H1 (cell line): ENCODE measurements at regions not wholly inside any gene's neighbourhood (a gene's known extent, or its start where the extent isn't known, plus 50 kb on each side); places are given as distances from the start of the nearest gene placed in this dataset.
A peak's percentile ranks its signal among the peaks of the same experiment; 100 is the strongest.

Source experiments
- CTBP2 ChIP-seq: IDR thresholded peaks from 2 replicates; pipeline ENCODE4 v1.7.0; 2011; ENCODE audit warnings: borderline replicate concordance, mild to moderate bottlenecking, moderate library complexity, mixed read lengths, low read length; ENCODE audit not compliant: insufficient read depth, insufficient read length
- GTF2F1 ChIP-seq: IDR thresholded peaks from 2 replicates; pipeline ENCODE4 v1.6.1; 2012; ENCODE audit warnings: low read depth, low read length, improper control_type of control experiment, borderline replicate concordance
- RAD21 ChIP-seq, 2 experiments: IDR thresholded peaks in 1 of 2; conservative IDR thresholded peaks in 1 of 2; 2 replicates each; pipeline ENCODE4 v1.6.1; 2011; ENCODE audit warnings: low read depth in 2 of 2, low read length in 2 of 2, improper control_type of control experiment in 1 of 2, inconsistent platforms in 1 of 2, mild to moderate bottlenecking in 1 of 2, moderate library complexity in 1 of 2
- TF ChIP-seq, protein P1 (sequence below), 3 experiments: IDR thresholded peaks; 1 replicate in 2 of 3; 2 replicates in 1 of 3; pipeline versions ENCODE4 v1.5.1 to v1.6.1; 2011; ENCODE audit warnings: low read length in 3 of 3, mild to moderate bottlenecking in 3 of 3, inconsistent platforms in 2 of 3, low read depth in 1 of 3, moderate library complexity in 1 of 3; ENCODE audit not compliant: insufficient read depth in 1 of 3; ENCODE audit errors: control extremely low read depth in 1 of 3

DNA sequence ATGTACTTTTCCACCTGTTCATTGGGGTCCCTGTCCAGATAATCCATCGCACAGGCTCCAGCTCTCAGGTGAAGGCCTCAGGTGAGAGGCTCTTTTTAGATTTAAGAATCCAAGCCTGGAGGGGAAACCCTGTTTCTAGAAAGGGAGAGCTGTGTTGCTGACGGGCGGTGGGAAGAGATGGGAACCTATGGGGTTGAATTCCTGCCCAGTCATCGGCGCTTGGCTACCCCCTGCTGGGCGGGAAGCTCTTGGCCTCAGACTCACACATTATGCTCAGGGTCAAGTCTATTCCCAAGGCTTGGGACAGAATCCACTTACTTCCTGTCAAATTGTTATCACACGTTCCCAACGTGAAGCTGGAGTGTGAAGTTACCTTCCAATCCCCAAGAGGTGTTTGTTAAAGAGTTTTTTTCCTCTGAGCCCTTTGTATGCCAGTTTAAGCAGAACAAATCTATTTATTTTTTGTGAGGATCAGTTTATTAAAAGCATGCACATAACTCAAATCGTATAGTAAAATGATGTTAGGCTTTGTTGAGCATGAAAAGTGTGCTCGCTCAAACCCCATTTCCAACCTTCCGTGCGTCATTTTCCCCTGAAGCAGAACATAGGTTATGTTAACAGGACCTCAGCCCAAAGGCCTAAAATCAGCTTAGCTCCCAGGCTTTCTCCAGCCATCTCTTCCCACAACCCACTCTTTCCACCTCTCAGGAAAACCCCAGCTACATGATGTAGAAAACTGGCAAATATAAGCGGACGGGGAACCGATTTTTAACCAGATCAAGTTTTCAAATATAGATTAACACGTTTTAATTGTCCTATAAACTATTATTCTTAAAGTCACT is 181.7 kb upstream of the ETAA1 start (continued):
- TF ChIP-seq, protein P1, sequence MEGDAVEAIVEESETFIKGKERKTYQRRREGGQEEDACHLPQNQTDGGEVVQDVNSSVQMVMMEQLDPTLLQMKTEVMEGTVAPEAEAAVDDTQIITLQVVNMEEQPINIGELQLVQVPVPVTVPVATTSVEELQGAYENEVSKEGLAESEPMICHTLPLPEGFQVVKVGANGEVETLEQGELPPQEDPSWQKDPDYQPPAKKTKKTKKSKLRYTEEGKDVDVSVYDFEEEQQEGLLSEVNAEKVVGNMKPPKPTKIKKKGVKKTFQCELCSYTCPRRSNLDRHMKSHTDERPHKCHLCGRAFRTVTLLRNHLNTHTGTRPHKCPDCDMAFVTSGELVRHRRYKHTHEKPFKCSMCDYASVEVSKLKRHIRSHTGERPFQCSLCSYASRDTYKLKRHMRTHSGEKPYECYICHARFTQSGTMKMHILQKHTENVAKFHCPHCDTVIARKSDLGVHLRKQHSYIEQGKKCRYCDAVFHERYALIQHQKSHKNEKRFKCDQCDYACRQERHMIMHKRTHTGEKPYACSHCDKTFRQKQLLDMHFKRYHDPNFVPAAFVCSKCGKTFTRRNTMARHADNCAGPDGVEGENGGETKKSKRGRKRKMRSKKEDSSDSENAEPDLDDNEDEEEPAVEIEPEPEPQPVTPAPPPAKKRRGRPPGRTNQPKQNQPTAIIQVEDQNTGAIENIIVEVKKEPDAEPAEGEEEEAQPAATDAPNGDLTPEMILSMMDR (IDR thresholded peaks at IDR 0.05; ENCODE audit: control extremely low read depth in 1 of 3, insufficient read depth in 1 of 3, low read depth in 1 of 3, low read length in 3 of 3), result peak; percentile 23 to 34 (median 30); a peak in 3 of 4 replicates
- TF ChIP-seq CTBP2 (no peak), GTF2F1 (no peak), RAD21 (IDR thresholded peaks at IDR 0.05 in 1 of 2, conservative IDR thresholded peaks at IDR 0.05 in 1 of 2; ENCODE audit: low read depth in 2 of 2, low read length in 2 of 2) (peak; percentile 56 to 66)
- TF ChIP-seq, all 59 proteins: peak for 6
